Suprapubic skin (tissue), 4 donors: ENCODE measurements at regions not wholly inside any gene's neighbourhood (a gene's known extent, or its start where the extent isn't known, plus 50 kb on each side); places are given as distances from the start of the nearest gene placed in this dataset.

Experiments
- DNase-seq, 2 donors: peaks; one replicate each; pipeline ENCODE4 v3.0.0-alpha.2; 2019; ENCODE audit warnings: low spot score in 2 of 2
- H3K27ac ChIP-seq: fragments of 200-600 bp; sonication (generic); one replicate; pipeline ENCODE4 v1.5.1; 2019
- H3K27me3 ChIP-seq: fragments of 200-600 bp; sonication (generic); one replicate; pipeline ENCODE4 v1.5.1; 2019
- H3K36me3 ChIP-seq: fragments of 200-600 bp; sonication (generic); one replicate; pipeline ENCODE4 v1.5.1; 2019
- H3K4me1 ChIP-seq: fragments of 200-600 bp; sonication (generic); one replicate; pipeline ENCODE4 v1.5.1; 2019
- H3K4me3 ChIP-seq: fragments of 200-600 bp; sonication (generic); one replicate; pipeline ENCODE4 v1.5.1; 2019; ENCODE audit warnings: mild to moderate bottlenecking
- H3K9me3 ChIP-seq: fragments of 200-600 bp; sonication (generic); one replicate; pipeline ENCODE4 v1.5.1; 2019
- CTCF ChIP-seq, 2 donors: fragments of 200-600 bp in 1 of 2; fragments of 450-650 bp in 1 of 2; sonication (generic) in 1 of 2; IDR thresholded peaks; one replicate each; pipeline ENCODE4 v1.5.1; 2016 to 2019; ENCODE audit warnings: antibody characterized with exemption in 2 of 2, mild to moderate bottlenecking in 1 of 2, moderate library complexity in 1 of 2
- EP300 ChIP-seq: sonication (generic); formaldehyde crosslinking; IDR thresholded peaks from one replicate; pipeline ENCODE4 v1.6.1; 2017; ENCODE audit warnings: antibody characterized with exemption
- POLR2A ChIP-seq, 2 donors: fragments of 450-650 bp; IDR thresholded peaks; one replicate each; pipeline ENCODE4 v1.6.1; 2017; ENCODE audit warnings: antibody characterized with exemption in 2 of 2, mild to moderate bottlenecking in 2 of 2, moderate library complexity in 2 of 2
- POLR2AphosphoS5 ChIP-seq, 3 donors: sonication (generic); formaldehyde crosslinking; IDR thresholded peaks; one replicate each; pipeline ENCODE4 v1.6.1; 2017; ENCODE audit warnings: antibody characterized with exemption in 3 of 3
- WGBS: methylation state at CpG from one replicate; pipeline ENCODE4 v1.1.5; 2018; 5-methylcytosine and 5-hydroxymethylcytosine counted together

- 34% methylated on average over 2 of the region's 2 CpGs for WGBS
- Histone ChIP-seq H3K27ac (no peak overlapping the region), H3K4me3 (no peak overlapping the region), H3K36me3 (no peaks in the 10 kb centered on the region), H3K9me3 (peaks cover 8% of the 10 kb centered on the region), H3K27me3 (no peaks in the 10 kb centered on the region), H3K4me1 (no peaks in the 10 kb centered on the region)
- no peak for DNase-seq
- no peak for TF ChIP-seq CTCF (IDR thresholded peaks at IDR 0.05)
- no peak for TF ChIP-seq EP300
- no peak for TF ChIP-seq POLR2A (IDR thresholded peaks at IDR 0.05)
- TF ChIP-seq POLR2AphosphoS5 (IDR thresholded peaks at IDR 0.05) = no peak
Observed at GRCh38 chr9:118734696-118735095, 634.5 kb downstream of the BRINP1 start.

- Histone ChIP-seq H3K36me3 (no peaks in the 10 kb centered on the region), H3K27ac (no peak overlapping the region), H3K27me3 (no peaks in the 10 kb centered on the region), H3K4me1 (no peaks in the 10 kb centered on the region), H3K4me3 (no peak overlapping the region), H3K9me3 (peaks cover 8% of the 10 kb centered on the region)
- TF ChIP-seq POLR2A (IDR thresholded peaks at IDR 0.05) (no peak), EP300 (no peak), CTCF (IDR thresholded peaks at IDR 0.05) (no peak), POLR2AphosphoS5 (IDR thresholded peaks at IDR 0.05) (no peak)
- no peak for DNase-seq
Observed at GRCh38 chr9:118736406-118736805, 632.8 kb downstream of the BRINP1 start.

GRCh38 chr9:118751077-118751847 lies 618.0 kb downstream of the BRINP1 start:
- H3K9me3 ChIP-seq = peaks cover 4% of the 10 kb centered on the region
- no peak for DNase-seq
- no peaks in the 10 kb centered on the region for H3K4me1 ChIP-seq
- no peaks in the 10 kb centered on the region for H3K36me3 ChIP-seq
- no peak overlapping the region for H3K27ac ChIP-seq
- TF ChIP-seq CTCF (IDR thresholded peaks at IDR 0.05) = no peak
- TF ChIP-seq EP300 = no peak
- TF ChIP-seq POLR2AphosphoS5 (IDR thresholded peaks at IDR 0.05) = no peak
- no peak for TF ChIP-seq POLR2A (IDR thresholded peaks at IDR 0.05)
- 86% methylated on average over 7 of the region's 7 CpGs for WGBS
- no peaks in the 10 kb centered on the region for H3K27me3 ChIP-seq
- no peak overlapping the region for H3K4me3 ChIP-seq

DNA sequence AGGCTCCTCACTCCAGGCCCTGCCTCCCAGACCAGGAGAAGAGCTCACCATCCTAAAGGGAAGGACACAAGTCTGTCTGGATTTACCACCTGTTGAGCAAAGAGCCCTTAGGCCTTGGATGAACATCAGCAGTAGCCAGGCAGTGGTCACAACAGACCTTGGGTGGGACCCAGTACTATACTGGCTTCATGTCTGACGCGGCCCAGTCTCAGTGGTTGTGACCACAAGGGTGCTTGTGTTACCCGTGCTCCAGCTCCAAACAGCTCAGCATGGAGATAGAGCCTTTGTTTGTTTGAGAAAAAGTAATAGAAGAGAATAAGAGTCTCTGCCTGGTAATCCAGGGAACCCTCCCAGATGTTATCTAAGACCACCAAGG lies 617.4 kb downstream of the BRINP1 start:
- TF ChIP-seq CTCF (IDR thresholded peaks at IDR 0.05) = no peak
- TF ChIP-seq POLR2A (IDR thresholded peaks at IDR 0.05) = no peak
- TF ChIP-seq POLR2AphosphoS5 (IDR thresholded peaks at IDR 0.05) = no peak
- no peak for TF ChIP-seq EP300
- 73% methylated on average over 3 of the region's 3 CpGs for WGBS

GRCh38 chr9:118761016-118761790 lies 608.0 kb downstream of the BRINP1 start:
- no peak for TF ChIP-seq EP300
- no peak for TF ChIP-seq CTCF (IDR thresholded peaks at IDR 0.05)
- TF ChIP-seq POLR2A (IDR thresholded peaks at IDR 0.05) = no peak
- no peak for TF ChIP-seq POLR2AphosphoS5 (IDR thresholded peaks at IDR 0.05)
- Histone ChIP-seq H3K27ac (no peak overlapping the region), H3K27me3 (no peaks in the 10 kb centered on the region), H3K4me1 (no peaks in the 10 kb centered on the region), H3K4me3 (no peak overlapping the region), H3K9me3 (no peaks in the 10 kb centered on the region), H3K36me3 (no peaks in the 10 kb centered on the region)
- WGBS = 77% methylated on average over 4 of the region's 4 CpGs
- no peak for DNase-seq

More for the DNA sequence above, 617.4 kb downstream of the BRINP1 start:
- DNase-seq = no peak
- no peaks in the 10 kb centered on the region for H3K27me3 ChIP-seq
- no peaks in the 10 kb centered on the region for H3K4me1 ChIP-seq
- H3K4me3 ChIP-seq = no peak overlapping the region
- no peaks in the 10 kb centered on the region for H3K36me3 ChIP-seq
- no peak overlapping the region for H3K27ac ChIP-seq
- peaks cover 4% of the 10 kb centered on the region for H3K9me3 ChIP-seq
